T follicular helper cell (primary cell): ENCODE measurements at regions not wholly inside any gene's neighbourhood (a gene's known extent, or its start where the extent isn't known, plus 50 kb on each side); places are given as distances from the start of the nearest gene placed in this dataset.

Experiments used
- DNase-seq: peaks from one replicate; pipeline ENCODE4 v3.0.0-alpha.2; 2020; ENCODE audit warnings: low read depth

GRCh38 chr4:14564281-14564680 lies 438.0 kb upstream of the CPEB2 start:
- no peak for DNase-seq

GRCh38 chr4:14566518-14566917 lies 435.8 kb upstream of the CPEB2 start:
- no peak for DNase-seq

GRCh38 chr4:14568351-14568750 lies 433.9 kb upstream of the CPEB2 start:
- DNase-seq = no peak

GRCh38 chr4:14575289-14575688 lies 427.0 kb upstream of the CPEB2 start:
- DNase-seq = no peak

- no peak for DNase-seq
These were observed 426.4 kb upstream of the CPEB2 start for GRCh38 chr4:14575919-14576318.

GRCh38 chr4:14580061-14580460 lies 422.2 kb upstream of the CPEB2 start:
- DNase-seq = no peak

GRCh38 chr4:14581741-14582140 lies 420.5 kb upstream of the CPEB2 start:
- DNase-seq = no peak

GRCh38 chr4:14582677-14583076 lies 419.6 kb upstream of the CPEB2 start:
- no peak for DNase-seq

GRCh38 chr4:14583331-14583730 lies 418.9 kb upstream of the CPEB2 start:
- no peak for DNase-seq

GRCh38 chr4:14583752-14584151 lies 418.5 kb upstream of the CPEB2 start:
- no peak for DNase-seq

- DNase-seq = no peak
These were observed 409.3 kb upstream of the CPEB2 start for GRCh38 chr4:14592950-14593349.

GRCh38 chr4:14596028-14596427 lies 406.3 kb upstream of the CPEB2 start:
- DNase-seq = no peak

GRCh38 chr4:14596437-14596836 lies 405.8 kb upstream of the CPEB2 start:
- DNase-seq = no peak

GRCh38 chr4:14596904-14597303 lies 405.4 kb upstream of the CPEB2 start:
- DNase-seq = no peak

GRCh38 chr4:14602206-14602605 lies 400.1 kb upstream of the CPEB2 start:
- DNase-seq = no peak

- DNase-seq = no peak
These were observed 395.3 kb upstream of the CPEB2 start for GRCh38 chr4:14607001-14607400.

- DNase-seq = no peak
These were observed 394.7 kb upstream of the CPEB2 start for GRCh38 chr4:14607578-14607977.

- no peak for DNase-seq
These were observed 393.7 kb upstream of the CPEB2 start for GRCh38 chr4:14608630-14609029.

GRCh38 chr4:14614840-14615239 lies 387.4 kb upstream of the CPEB2 start:
- DNase-seq = no peak

GRCh38 chr4:14615671-14616070 lies 386.6 kb upstream of the CPEB2 start:
- no peak for DNase-seq

GRCh38 chr4:14620567-14621141 lies 381.6 kb upstream of the CPEB2 start:
- DNase-seq = no peak

- DNase-seq = no peak
These were observed 380.4 kb upstream of the CPEB2 start for GRCh38 chr4:14621731-14622463.

- no peak for DNase-seq
These were observed 375.2 kb upstream of the CPEB2 start for GRCh38 chr4:14627038-14627437.
